ENCODE measurements at regions not wholly inside any gene's neighbourhood (a gene's known extent, or its start where the extent isn't known, plus 50 kb on each side); places are given as distances from the start of the nearest gene placed in this dataset.
"Not testable (repeated sequence)": the region's sequence is repeated elsewhere in the genome, so short reads cannot be mapped to it uniquely, and the experiment has no call there.

DNA sequence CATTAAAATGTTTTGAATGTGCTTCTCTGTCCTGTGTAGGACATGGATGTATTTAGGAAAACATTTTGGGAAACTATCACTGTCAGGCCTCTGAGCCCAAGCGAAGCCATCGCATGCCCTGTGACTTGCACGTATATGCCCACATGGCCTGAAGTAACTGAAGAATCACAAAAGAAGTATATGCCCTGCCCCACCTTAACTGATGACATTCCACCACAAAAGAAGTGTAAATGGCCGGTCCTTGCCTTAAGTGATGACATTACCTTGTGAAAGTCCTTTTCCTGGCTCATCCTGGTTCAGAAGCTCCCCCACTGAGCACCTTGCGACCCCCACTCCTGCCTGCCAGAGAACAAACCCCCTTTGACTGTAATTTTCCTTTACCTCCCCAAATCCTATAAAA is 191.1 kb upstream of the MEIS1 start:
- DNase-seq, result not testable (repeated sequence)

DNA sequence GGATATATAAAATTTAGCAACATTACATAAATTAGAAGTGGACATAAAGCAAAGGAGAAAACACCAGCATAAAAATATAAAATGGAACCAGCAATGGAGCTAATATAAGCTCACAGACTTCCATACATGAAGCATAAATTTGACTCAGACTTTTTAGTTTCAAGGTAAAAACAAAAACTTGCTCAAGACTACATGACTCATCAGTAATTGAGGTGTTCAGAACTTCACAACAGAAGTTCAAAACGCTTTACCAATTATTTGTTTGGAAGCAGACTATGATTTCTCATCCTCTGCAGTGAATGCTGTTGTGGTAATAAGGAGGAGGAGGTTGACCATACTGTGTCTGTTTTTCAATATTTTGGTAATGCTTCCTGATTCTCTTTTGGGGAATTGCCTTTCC is 192.0 kb upstream of the MEIS1 start:
- DNase-seq, result not testable (repeated sequence)

DNA sequence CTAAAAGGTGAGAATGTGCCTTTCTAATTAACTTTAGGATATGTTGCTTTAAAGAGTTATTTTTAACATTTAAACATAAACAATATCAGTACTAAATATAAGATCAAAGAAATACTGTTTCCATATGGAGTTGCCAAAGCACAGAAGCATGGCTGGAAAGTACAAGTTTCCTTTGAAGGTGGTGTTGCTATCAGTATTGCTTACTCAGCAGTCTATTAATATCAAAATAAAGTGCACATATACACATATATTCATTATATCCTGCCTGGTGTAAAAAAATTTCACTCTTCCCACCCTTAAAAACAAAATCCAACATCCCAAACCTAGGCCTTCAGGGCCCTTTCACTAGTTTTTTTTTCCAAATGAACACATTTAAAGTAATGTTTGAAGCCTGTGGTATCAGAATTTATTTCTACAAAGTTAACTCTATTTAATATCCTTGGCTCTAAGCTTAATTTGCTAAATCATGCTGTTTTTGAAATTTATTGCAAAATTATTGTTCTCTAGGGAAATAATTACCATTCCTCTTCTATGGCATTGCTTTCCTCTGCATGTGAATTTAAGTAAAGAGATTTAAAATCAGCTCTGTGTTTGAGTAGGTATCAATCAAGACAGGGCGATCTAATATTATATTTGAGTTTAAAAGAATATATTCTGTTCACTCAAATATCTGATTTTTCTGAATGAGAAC is 192.7 kb upstream of the MEIS1 start:
- no peak for DNase-seq

DNA sequence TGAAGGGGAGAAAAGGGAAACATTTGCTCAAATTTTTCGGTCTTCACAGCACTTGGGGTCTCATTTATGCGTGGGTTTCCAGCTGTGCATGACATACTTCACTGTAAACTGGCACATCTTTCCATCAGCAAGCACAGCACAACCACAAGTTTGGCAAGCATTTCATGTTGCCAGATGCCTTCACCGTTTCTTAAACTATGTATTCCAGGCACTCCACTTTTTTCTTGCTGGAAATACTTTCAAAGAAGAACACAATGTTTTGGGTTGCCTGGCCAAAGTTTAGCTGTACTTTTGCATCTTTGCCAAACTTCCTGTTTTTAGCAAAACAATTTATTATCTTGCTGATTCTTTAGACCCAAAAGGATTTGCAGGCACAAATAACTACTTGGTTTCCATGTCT is 194.6 kb upstream of the MEIS1 start:
- peak in 5 of 56 donors; percentile 1 to 7 (median 4) for DNase-seq

DNA sequence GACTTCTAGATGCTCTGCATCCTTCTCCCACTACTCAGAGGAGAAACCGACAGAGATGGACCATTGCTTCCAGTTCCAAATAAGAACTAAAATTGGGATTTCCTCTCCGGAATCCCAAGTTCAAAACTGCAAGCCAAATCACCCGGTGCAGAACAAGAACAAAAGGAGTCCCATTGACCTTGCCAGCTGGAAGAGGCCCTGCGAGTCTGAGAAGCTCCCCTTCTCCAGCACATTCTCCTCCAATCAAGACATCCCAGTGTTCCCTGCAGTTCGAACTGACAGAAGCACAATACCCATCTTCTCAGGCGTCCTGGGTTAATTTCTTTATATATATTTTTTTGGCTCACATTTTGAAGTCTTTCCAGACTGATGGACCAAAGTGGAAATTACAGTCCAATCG is 195.3 kb upstream of the MEIS1 start:
- DNase-seq, result peak in 11 of 56 donors; percentile 1 to 23 (median 5)

DNA sequence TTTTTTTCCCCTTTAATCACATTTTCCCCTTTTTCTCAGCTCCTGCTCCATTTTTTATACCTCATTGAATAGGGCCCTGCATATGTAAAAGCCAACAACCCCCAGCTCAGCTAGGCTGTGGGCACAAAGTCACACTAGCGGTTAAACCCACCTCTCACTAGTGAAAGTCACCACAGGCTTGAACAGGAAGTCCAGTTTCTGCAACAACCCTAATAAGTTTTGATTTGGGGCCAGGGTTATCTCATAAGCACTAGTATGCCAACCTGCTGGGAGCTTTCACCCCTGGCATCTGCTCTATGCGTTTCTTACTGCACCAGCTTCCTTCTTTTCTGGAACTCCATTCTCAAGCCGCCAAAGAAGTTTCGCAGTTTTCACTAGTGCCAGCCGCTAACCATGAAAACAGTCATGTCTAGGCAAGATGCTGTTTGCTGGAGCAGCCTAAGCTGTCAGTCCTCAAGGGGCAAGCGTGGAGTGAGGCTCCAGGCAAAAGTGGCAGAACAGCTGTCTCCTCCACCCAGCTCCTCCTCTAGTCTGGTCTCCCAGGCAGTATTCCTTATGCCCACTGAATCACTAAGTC is 197.0 kb upstream of the MEIS1 start:
- no peak for DNase-seq

DNA sequence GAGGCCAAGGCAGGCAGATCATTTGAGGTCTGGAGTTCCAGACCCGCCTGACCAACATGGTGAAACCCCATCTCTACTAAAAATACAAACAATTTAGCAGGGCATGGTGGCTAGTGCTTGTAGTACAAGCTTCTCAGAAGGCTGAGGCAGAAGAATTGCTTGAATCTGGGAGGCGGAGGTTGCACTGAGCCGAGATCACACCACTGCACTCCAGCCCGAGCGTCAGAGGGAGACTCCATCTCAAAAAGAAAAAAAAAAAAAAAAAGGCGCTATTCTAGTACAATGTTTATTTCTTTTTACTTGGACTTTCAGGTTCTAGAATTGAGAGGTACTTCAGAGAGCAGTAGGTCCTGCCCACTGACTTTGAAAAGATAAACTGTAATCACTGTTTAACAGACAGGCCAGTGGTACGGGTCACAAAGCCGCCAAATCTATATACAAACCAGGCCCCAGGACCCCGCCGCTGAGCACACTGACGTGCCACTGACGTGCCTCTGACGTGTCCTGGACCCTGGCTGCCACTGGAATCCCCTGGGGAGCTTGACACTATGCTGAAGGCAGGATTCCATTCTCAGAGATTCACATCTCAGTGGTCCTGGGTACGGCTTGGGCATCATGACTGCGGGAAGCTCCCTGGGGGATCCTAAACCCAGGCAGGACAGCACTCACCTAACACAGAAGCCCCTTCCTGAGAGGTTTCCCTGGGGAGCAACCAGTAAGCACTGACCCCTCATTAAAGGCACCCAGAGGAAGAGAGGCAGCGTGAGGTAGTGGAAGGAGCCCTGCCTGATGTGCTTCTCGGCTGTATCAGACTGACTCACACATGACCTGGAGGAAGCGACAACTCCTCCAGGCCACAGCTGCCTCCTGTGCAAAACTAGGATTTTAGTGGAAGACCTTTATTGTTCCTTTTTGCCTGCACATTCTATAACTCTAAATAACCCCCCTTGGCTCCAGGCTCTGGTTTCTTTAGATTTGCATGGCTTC is 197.8 kb upstream of the MEIS1 start:
- DNase-seq, result no peak

DNA sequence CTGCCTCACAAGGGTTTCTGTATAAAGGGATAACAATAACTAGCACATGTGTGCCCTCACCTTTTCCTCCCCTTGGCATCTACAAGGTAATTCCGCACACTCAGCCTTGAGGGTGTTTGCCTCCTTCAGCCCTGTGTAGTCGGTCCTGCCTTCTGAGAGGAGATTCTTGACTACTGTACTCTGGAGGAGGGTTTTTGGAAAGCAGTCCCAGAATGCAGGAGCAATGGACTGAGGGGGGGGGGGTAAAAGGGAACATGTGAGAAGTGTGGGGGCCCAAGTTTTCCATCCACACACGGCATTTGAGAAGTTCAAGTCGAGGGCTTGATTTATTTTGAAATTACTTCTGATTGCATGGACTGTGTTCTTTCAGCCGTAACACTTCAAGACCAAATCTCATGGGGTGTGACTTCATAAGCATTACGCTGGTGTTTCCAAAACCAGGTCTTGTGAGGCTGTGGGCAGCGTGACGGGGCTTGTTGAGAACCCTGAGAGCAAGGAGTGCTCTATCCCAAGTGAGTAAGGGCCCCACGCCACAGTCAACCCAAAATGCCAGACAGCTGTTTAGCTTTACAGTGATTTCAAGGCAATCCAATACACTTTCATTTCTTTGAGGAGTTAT is 198.7 kb upstream of the MEIS1 start:
- DNase-seq, result no peak

DNA sequence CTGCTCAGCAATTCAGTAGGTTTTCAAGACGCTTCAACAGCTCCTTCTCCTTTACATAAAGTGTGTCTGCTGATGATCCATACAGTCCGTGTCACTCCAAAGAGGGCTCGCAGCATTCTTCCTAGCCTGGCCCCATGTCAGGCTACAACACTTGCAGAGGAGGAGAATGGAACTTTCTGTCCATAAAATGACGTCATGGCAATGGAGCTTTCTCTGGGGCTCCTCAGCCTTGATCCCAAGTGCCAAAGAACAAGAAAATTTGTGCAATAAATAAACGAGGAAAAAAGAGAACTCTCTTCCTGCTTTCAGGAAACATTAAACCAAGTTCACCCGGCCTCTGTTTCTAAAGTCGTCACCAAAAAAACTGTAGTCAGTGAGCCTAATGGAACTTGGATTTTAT is 199.5 kb upstream of the MEIS1 start:
- DNase-seq, result no peak

DNA sequence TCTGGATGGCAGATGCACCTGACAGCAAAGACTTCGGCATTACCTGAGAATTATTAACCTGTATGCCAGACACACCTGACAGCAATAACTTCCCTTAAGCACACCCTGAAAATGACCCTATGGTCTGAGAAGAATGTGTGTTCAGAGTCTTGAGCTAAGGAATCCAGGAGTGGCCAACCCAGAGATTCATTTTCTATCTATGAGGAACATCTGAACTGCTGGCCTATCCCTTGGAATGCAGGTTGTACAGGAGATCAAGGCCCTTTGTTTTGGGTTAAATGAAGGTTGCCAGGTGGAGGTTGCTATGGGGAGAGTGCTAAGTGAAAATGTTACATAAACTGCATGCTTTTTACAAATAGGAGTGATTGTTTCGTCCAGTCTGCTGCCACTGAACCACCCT is 200.9 kb upstream of the MEIS1 start:
- DNase-seq, result no peak

DNA sequence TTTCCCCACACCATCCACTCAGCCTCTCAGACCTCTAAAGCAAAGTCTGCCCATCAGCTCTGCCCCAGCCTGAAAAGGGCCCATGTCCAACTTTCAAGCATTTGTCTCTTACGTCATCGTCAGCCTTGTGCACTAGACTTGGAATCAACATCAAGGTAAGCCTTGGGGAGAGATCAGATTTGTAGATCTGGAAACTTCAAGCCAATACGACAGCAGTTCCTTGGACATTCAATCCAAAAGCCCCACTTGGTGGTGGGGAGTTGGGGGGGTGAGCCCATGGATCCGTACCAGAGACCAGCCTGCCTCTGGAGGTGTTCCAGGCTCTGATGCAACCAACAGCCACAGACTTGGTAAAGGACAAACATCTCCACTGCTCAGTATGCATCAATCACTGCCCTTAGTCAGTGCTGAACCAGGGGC is 206.8 kb upstream of the MEIS1 start:
- DNase-seq, result no peak

DNA sequence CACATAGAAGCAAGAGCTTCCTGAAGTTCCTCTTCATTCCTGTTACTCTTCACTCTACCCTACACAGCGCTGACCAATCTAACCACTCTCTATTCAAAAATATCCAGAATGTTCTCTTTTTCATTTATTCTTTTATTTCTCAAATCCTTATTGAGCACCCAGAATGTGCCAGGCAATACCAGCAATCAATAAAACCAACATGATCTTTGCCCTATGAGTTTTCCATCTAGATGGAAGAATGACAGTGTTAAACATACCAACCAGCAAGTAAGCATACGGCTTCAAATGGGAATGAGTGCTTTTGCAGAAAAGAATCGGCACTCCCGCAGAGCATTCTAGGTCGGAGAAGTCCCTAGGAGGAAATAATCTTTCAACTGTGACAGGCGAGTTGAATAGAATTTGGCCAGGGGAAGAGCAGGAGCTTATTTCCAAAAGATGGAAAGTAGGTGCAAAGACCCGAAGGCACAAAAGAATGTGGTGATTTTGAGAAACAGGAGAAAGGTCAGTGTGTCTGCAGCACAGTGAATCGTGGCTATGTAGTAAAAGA is 217.8 kb upstream of the MEIS1 start:
- no peak for DNase-seq

DNA sequence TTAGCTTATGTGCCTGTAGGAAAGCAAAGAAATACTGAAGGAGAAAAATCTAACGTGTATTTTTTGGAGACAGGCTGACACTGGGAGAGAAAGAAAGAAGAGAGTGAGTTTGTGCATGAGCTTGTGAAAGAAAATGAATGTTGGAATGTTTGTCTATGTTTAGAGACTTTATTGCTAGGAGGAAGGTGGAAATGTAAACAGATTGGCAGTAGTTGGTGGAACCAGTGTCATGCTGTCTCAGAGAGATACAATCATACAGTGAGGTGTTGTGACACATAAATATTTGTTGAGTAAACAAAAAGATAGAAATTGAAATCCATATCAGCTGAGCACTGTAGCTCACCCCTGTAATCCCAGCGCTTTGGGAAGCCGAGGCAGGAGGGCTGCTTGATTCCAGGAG is 222.2 kb upstream of the MEIS1 start:
- DNase-seq, result no peak

DNA sequence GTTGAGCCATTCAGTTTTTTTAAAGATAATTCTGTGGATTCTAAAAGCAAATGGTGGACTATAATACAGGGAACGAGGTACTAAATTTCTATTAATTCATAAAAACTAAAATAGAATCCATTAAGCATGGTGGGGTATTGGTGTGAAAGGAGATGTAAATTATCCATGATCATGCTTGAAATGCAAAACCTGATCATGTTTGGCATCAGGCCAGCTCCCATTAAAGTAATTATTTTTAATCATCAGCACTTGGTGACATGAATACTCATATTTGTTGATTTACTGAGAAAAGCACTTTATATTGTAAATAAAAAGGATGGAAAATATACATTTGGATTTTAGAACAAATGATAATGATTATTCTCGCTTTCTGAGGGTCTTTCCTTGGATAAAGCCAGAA is 232.3 kb upstream of the MEIS1 start:
- no peak for DNase-seq

DNA sequence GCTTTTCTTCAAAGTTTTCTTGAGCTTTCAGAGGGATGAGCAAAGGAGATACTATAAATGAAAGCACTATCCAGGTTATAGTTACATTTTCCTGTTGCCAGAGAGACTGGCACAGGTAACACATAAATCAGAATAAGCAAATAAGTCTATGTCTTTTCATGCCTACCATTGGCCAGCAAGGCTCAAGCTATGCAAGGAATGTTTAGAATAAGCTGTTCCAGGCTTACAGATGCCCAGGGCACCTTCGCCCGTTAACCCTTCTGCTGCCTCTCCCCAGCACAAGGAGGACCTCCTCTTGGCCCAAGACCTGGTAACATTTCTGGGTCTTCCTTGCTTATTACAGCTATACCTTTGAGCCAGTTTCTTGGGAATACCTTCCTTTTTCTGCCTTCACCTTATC is 233.7 kb upstream of the MEIS1 start:
- DNase-seq, result no peak

DNA sequence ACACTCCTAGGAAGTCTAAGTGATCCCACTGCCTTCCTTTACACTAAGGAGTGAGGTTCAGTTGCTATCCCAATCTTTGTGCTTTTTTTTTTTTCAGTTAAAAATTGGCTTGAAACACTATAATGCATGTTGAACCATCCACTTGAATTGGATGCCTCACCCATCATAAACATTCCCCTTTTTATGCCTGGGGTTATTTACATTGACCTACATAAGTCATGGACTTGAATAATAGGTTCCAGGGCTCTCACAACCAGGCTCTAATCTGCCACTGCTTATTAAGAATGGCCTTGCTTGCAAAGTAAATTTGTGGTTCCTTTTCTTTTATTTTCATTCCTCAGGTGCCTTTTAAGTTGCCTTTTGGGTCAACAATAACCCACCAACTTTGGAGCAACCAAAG is 236.1 kb upstream of the MEIS1 start:
- no peak for DNase-seq

DNA sequence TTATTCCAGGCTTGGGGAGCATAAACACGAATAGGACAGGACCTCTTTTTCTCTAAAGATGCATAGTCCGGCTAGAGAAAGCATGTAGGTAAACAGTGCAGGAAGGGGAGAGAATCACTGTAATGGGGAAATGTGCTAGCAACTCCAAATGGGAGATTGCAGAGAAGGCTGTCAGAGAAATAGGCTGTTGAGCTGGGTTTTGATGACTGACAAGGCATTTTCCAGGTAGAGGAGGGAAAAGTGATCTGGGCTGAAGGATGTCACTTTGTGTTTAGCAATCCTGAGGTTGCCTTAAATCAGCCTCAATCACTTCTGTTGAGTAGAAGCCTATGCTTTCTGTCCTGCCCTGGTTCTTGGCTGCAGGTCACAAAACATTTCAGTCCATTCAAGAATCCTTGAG is 242.0 kb upstream of the MEIS1 start:
- no peak for DNase-seq

DNA sequence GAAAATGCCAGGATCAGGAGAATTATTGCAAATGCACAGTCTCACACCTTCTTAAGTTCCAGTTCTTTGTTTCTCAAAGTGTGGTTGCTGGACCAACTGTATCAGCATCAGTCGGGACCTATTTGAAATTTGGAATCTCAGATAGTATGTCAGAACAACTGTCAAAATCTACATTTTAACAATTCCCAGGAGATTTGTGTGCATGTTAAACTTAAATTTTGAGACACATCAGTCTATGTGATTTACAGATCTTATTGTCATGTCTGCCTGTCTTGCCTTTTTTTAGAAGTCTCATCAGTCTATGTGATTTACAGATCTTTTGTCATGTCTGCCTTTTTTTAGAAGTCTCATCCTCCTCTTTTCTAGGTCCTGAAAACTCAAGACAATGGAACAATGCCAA is 243.6 kb upstream of the MEIS1 start:
- no peak for DNase-seq

DNA sequence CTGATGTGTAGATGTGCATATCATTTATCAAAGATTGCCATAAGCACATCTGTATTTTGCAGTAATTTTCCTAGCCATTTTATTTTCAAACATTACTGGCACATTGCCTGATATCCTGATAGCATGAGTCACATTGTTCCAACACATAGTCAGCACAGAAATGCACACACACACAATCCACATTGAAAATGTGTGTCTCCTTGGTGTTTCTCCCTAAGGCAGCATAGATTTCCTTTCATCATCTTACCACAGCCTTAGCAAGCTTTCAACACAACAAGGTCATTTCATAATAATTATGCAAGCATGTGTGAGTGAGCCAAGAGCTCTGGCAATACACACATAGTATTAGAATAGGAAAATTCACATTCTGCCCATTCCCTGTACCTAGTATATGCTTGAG is 245.4 kb upstream of the MEIS1 start:
- DNase-seq, result no peak

DNA sequence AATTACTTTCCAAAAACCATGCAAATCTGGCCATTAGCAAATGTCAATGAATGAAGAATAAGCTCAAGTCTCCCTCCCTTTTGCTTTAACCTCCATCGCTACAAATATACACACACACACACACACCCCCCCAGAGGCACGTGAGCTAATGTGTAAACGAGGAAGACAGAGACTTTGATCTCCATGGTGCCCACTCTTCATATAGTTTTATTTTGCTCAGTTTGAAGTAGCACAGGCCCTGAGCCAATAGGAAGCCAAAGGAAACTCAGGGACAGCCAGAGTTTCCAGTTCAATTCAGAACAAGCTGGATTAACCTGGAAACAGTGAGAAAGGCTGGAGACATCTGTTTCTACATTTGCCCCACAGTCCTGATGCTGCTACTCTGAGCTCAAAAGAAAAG is 248.4 kb upstream of the MEIS1 start:
- DNase-seq, result no peak

DNA sequence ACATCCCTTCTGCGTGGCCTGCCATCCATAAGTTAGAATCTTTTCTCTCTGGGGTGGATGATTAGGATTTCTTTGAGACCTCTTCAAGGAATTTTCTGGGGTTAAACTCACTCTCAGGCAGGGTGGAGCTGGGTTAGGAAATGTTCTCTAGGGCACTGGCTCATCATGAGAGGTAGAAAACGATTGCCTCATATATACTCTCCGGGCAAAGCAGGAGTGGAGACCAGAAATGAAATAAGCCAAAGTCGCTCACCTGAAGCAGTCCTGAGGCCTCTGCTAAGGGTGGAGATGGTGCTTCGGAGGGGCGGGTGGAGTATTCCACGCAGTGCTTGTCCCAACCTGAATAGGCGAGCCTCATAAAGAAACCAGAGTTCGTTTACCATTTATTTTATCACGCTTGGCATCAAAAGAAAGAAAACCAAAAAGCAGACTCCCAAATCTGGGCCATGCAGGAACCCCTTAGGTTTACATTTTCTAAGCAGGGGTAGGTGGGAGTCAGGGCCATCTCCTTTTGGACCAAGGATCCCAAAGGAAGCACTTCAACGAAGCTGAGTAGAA is 249.3 kb upstream of the MEIS1 start:
- DNase-seq, result no peak
